Osteocyte (in vitro differentiated cells): ENCODE measurements at regions not wholly inside any gene's neighbourhood (a gene's known extent, or its start where the extent isn't known, plus 50 kb on each side); places are given as distances from the start of the nearest gene placed in this dataset.

Source experiments
- DNase-seq: peaks from one replicate; pipeline ENCODE4 v3.0.0; 2021; ENCODE audit warnings: mixed read lengths; ENCODE audit not compliant: unreplicated experiment; ENCODE audit errors: extremely low spot score
- H3K27ac Mint-ChIP-seq: one replicate; pipeline ENCODE4 v1.8.0; 2021; ENCODE audit warnings: mild to moderate bottlenecking, mixed read lengths; ENCODE audit not compliant: unreplicated experiment
- H3K27me3 Mint-ChIP-seq: one replicate; pipeline ENCODE4 v1.8.0; 2021; ENCODE audit warnings: mixed read lengths; ENCODE audit not compliant: unreplicated experiment
- H3K36me3 Mint-ChIP-seq: one replicate; pipeline ENCODE4 v1.8.0; 2021; ENCODE audit warnings: mixed read lengths; ENCODE audit not compliant: unreplicated experiment
- H3K4me1 Mint-ChIP-seq: one replicate; pipeline ENCODE4 v1.8.0; 2021; ENCODE audit warnings: mixed read lengths; ENCODE audit not compliant: unreplicated experiment
- H3K4me3 Mint-ChIP-seq: one replicate; pipeline ENCODE4 v1.8.0; 2021; ENCODE audit warnings: mild to moderate bottlenecking, moderate library complexity, mixed read lengths; ENCODE audit not compliant: unreplicated experiment
- H3K9me3 Mint-ChIP-seq: one replicate; pipeline ENCODE4 v1.8.0; 2021; ENCODE audit warnings: mixed read lengths; ENCODE audit not compliant: unreplicated experiment
- TF ChIP-seq, protein P1 (sequence below): fragments of 200-600 bp; sonication (generic); IDR thresholded peaks from 2 replicates; pipeline ENCODE4 v1.5.0; 2021; ENCODE audit warnings: antibody characterized with exemption, mild to moderate bottlenecking, moderate library complexity

DNA sequence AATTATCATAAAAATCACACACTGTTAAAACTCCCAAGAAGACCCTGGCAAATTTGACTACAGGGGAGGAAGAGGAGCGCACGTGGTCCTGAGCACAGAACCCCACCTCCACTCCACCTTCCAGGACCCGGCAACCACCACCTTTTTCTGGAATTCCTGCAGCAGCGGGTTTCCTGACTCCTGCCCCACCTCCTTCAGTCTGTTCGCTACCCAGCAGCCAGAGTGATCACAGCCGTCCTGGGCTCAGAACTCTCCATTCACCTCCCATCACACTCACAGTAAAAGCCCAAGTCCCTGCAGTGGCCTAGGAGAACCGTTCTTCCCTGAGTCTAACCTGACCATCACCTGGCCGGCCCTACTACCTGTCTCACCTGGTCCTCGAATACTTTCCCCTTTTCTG, 107.4 kb upstream of the FAM204A start:
- Mint-ChIP-seq H3K27ac (no peak overlapping the region), H3K9me3 (peaks cover 9% of the 10 kb centered on the region), H3K4me3 (no peak overlapping the region), H3K36me3 (no peaks in the 10 kb centered on the region), H3K4me1 (no peaks in the 10 kb centered on the region), H3K27me3 (peaks cover 11% of the 10 kb centered on the region)
- TF ChIP-seq, protein P1, sequence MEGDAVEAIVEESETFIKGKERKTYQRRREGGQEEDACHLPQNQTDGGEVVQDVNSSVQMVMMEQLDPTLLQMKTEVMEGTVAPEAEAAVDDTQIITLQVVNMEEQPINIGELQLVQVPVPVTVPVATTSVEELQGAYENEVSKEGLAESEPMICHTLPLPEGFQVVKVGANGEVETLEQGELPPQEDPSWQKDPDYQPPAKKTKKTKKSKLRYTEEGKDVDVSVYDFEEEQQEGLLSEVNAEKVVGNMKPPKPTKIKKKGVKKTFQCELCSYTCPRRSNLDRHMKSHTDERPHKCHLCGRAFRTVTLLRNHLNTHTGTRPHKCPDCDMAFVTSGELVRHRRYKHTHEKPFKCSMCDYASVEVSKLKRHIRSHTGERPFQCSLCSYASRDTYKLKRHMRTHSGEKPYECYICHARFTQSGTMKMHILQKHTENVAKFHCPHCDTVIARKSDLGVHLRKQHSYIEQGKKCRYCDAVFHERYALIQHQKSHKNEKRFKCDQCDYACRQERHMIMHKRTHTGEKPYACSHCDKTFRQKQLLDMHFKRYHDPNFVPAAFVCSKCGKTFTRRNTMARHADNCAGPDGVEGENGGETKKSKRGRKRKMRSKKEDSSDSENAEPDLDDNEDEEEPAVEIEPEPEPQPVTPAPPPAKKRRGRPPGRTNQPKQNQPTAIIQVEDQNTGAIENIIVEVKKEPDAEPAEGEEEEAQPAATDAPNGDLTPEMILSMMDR = no peak
- DNase-seq = peak; percentile 66

DNA sequence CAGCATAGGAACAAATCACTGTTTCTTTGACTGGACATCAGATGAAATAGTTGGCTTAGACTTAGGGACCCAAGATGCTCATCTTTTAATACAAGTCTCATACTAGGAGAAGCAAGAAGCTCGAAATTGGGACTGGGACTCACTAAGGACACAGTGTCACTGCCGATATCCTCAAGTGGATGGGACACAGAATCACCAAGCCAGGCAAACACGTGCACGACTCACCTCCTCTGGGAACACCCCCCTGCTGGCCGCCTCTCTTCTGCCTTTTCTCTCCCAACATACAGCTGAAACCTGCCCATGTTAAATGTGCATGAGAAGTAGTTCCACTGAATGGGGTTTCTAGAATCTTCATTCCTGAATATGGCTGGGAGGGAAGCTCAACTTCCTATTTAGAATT, 106.6 kb upstream of the FAM204A start:
- peaks cover 11% of the 10 kb centered on the region for H3K27me3 Mint-ChIP-seq
- peak; percentile 48 for DNase-seq
- TF ChIP-seq, protein P1 = no peak
- H3K36me3 Mint-ChIP-seq = no peaks in the 10 kb centered on the region
- peaks cover 9% of the 10 kb centered on the region for H3K9me3 Mint-ChIP-seq
- H3K4me3 Mint-ChIP-seq = no peak overlapping the region
- H3K27ac Mint-ChIP-seq = no peak overlapping the region
- no peaks in the 10 kb centered on the region for H3K4me1 Mint-ChIP-seq

DNA sequence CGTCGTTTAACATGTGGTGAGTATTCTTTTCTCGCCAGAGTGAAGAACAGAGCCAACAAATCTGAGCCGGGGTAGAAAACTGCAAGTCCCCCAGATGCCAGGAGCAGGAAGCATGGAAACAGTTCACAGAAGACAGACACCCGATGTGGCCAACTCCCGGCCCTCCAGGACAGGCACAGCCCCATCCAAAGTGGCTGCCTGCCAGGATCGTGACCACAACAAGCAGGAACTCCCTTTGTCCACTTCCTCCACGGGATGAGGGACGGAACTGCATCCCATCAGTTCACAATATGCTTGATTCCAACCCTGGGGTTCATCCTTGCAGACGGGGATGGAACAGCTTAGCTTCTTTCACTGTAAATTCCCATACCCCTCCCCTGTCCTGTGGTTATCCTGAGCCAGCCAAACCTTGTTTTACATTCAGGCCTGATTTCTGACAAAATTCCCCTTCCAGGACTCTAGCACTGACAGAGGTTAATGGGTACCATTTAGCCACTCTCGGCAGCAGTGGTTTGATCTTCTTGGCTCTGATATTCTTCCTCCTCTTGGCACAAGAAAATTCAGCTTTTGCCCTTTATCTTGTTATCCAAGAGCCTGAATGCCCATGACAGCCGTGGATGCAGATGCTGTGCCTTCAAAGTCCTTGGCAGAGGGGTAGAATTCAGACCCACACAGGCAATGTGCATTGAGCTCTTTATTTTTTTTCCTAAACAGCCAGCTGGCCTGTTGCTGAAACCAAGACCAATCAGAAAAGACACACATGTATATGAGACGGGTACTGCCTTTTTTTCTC, 105.5 kb upstream of the FAM204A start:
- no peak overlapping the region for H3K27ac Mint-ChIP-seq

DNA sequence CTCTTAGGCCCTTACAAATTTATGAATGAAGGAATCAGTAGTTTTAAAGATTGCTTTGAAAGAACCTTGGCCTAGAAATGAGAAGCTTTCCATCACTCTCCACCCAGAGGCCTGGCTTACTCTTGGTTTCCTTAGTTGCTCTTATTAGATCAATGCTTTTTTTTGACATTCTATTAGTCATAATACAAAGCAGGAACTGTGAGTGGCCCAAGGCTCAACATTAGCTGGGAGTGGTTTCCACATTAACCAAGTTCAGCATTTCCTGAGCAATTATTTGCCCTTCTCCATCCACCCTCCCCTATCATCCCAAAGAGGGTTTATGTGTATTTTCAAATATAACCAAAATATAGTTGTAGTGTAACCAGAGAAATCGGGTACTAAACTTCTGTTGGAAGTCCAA, 103.4 kb upstream of the FAM204A start:
- no peaks in the 10 kb centered on the region for H3K4me1 Mint-ChIP-seq
- H3K27me3 Mint-ChIP-seq = peaks cover 3% of the 10 kb centered on the region

More for the DNA sequence above, 105.5 kb upstream of the FAM204A start:
- H3K36me3 Mint-ChIP-seq = no peaks in the 10 kb centered on the region
- H3K4me3 Mint-ChIP-seq = no peak overlapping the region
- no peaks in the 10 kb centered on the region for H3K4me1 Mint-ChIP-seq
- peaks cover 9% of the 10 kb centered on the region for H3K9me3 Mint-ChIP-seq
- peaks cover 11% of the 10 kb centered on the region for H3K27me3 Mint-ChIP-seq
- TF ChIP-seq, protein P1 = no peak
- DNase-seq = peak; percentile 65

DNA sequence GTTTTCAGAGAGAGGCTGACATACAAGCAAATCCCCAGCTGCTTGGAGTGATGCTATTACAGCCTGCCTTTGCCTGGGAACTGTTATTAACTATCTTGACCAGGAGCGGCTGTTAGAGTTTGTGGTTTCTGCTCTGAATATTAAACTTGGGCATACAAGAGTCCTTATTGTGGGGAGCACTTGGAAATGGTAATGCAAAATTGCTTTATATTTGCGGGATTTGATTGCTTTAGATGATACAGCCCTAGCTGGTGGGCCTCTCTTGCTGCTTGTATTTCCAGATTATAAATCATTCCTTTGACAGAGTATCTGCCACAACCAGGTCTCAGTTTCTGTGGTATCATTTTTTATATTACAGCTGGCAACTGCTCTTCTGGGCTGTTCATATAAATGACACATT, 101.9 kb upstream of the FAM204A start:
- Mint-ChIP-seq H3K4me1 (no peaks in the 10 kb centered on the region), H3K27me3 (no peaks in the 10 kb centered on the region)

More for the DNA sequence above, 103.4 kb upstream of the FAM204A start:
- Mint-ChIP-seq H3K27ac (no peak overlapping the region), H3K9me3 (no peaks in the 10 kb centered on the region), H3K4me3 (no peak overlapping the region), H3K36me3 (no peaks in the 10 kb centered on the region)
- TF ChIP-seq, protein P1 = no peak
- peak; percentile 1 for DNase-seq

More for the DNA sequence above, 101.9 kb upstream of the FAM204A start:
- TF ChIP-seq, protein P1 = no peak
- Mint-ChIP-seq H3K36me3 (no peaks in the 10 kb centered on the region), H3K9me3 (no peaks in the 10 kb centered on the region), H3K27ac (no peak overlapping the region), H3K4me3 (no peak overlapping the region)
- DNase-seq = no peak
